Retina (tissue), 1 donor: ENCODE measurements at regions not wholly inside any gene's neighbourhood (a gene's known extent, or its start where the extent isn't known, plus 50 kb on each side); places are given as distances from the start of the nearest gene placed in this dataset.
"Not testable (repeated sequence)": the region's sequence is repeated elsewhere in the genome, so short reads cannot be mapped to it uniquely, and the experiment has no call there.

Experiments used
- DNase-seq: peaks from one replicate; pipeline ENCODE4 v3.0.0-alpha.2; 2016

GRCh38 chr5:12856105-12856504 lies 951.9 kb upstream of the CTNND2 start:
- not testable (repeated sequence) for DNase-seq

GRCh38 chr5:12854386-12854785 lies 950.1 kb upstream of the CTNND2 start:
- DNase-seq: no peak

GRCh38 chr5:12851761-12852160 lies 947.5 kb upstream of the CTNND2 start:
- no peak for DNase-seq

- no peak for DNase-seq
Observed at GRCh38 chr5:12848709-12849108, 944.5 kb upstream of the CTNND2 start.

- no peak for DNase-seq
Observed at GRCh38 chr5:12845549-12846159, 941.4 kb upstream of the CTNND2 start.

- DNase-seq: no peak
Observed at GRCh38 chr5:12840972-12841371, 936.7 kb upstream of the CTNND2 start.

GRCh38 chr5:12837592-12837991 lies 933.3 kb upstream of the CTNND2 start:
- DNase-seq: no peak

GRCh38 chr5:12825163-12825562 lies 920.9 kb upstream of the CTNND2 start:
- no peak for DNase-seq

- no peak for DNase-seq
Observed at GRCh38 chr5:12805165-12805698, 901.0 kb upstream of the CTNND2 start.

GRCh38 chr5:12799165-12799564 lies 894.9 kb upstream of the CTNND2 start:
- DNase-seq: no peak

- DNase-seq: no peak
Observed at GRCh38 chr5:12795333-12795663, 891.1 kb upstream of the CTNND2 start.

GRCh38 chr5:12794476-12795332 lies 890.5 kb upstream of the CTNND2 start:
- DNase-seq: no peak

GRCh38 chr5:12793373-12793772 lies 889.1 kb upstream of the CTNND2 start:
- no peak for DNase-seq

- no peak for DNase-seq
Observed at GRCh38 chr5:12780536-12780935, 876.3 kb upstream of the CTNND2 start.

- no peak for DNase-seq
Observed at GRCh38 chr5:12777342-12777741, 873.1 kb upstream of the CTNND2 start.

GRCh38 chr5:12772276-12772675 lies 868.0 kb upstream of the CTNND2 start:
- no peak for DNase-seq

- DNase-seq: no peak
Observed at GRCh38 chr5:12759377-12759776, 855.1 kb upstream of the CTNND2 start.

GRCh38 chr5:12757035-12757434 lies 852.8 kb upstream of the CTNND2 start:
- no peak for DNase-seq

GRCh38 chr5:12745537-12745936 lies 841.3 kb upstream of the CTNND2 start:
- no peak for DNase-seq

GRCh38 chr5:12743582-12743981 lies 839.3 kb upstream of the CTNND2 start:
- DNase-seq: no peak

GRCh38 chr5:12730354-12730753 lies 826.1 kb upstream of the CTNND2 start:
- DNase-seq: no peak

- no peak for DNase-seq
Observed at GRCh38 chr5:12716664-12717063, 812.4 kb upstream of the CTNND2 start.

- no peak for DNase-seq
Observed at GRCh38 chr5:12707560-12707959, 803.3 kb upstream of the CTNND2 start.

GRCh38 chr5:12704955-12705354 lies 800.7 kb upstream of the CTNND2 start:
- DNase-seq: no peak
